ENCODE measurements at regions not wholly inside any gene's neighbourhood (a gene's known extent, or its start where the extent isn't known, plus 50 kb on each side); places are given as distances from the start of the nearest gene placed in this dataset.

- ATAC-seq (no peak), DNase-seq (ENCODE audit: low spot score) (no peak)
- Histone ChIP-seq H3K36me3 (ENCODE audit: insufficient read depth) (no peaks in the 10 kb centered on the region; the same call in 1 of the 2 replicates), H3K4me1 (ENCODE audit: insufficient read depth) (no peaks in the 10 kb centered on the region), H4K20me1 (replicated peaks; ENCODE audit: insufficient read depth) (no peaks in the 10 kb centered on the region), H3F3A (replicated peaks; ENCODE audit: low read depth) (no peaks in the 10 kb centered on the region), H3K4me2 (no peak overlapping the region), H3K79me2 (replicated peaks; ENCODE audit: insufficient read depth) (no peaks in the 10 kb centered on the region), H3K4me3 (no peak overlapping the region), H3K9me2 (ENCODE audit: insufficient read depth) (no peaks in the 10 kb centered on the region), H3K27ac (ENCODE audit: low read depth) (no peak overlapping the region), H3K27me3 (ENCODE audit: insufficient read depth) (no peaks in the 10 kb centered on the region), H2AFZ (no peak overlapping the region)
- peaks cover 6% of the 10 kb centered on the region for H3K36me3 Mint-ChIP-seq (ENCODE audit: low read depth)
- H3K9me3 Mint-ChIP-seq: peaks cover 26% of the 10 kb centered on the region; the same call in 2 of the 3 replicates
- H3K27ac Mint-ChIP-seq: no peak overlapping the region
- H3K4me3 Mint-ChIP-seq: no peak overlapping the region
- no peaks in the 10 kb centered on the region for H3K27me3 Mint-ChIP-seq (ENCODE audit: insufficient read depth, low read depth, poor library complexity)
- no peak for TF ChIP-seq JUNB (IDR thresholded peaks at IDR 0.05; ENCODE audit: unreplicated experiment)
- TF ChIP-seq REST (IDR thresholded peaks at IDR 0.05; ENCODE audit: unreplicated experiment): no peak
- TF ChIP-seq, protein P1, sequence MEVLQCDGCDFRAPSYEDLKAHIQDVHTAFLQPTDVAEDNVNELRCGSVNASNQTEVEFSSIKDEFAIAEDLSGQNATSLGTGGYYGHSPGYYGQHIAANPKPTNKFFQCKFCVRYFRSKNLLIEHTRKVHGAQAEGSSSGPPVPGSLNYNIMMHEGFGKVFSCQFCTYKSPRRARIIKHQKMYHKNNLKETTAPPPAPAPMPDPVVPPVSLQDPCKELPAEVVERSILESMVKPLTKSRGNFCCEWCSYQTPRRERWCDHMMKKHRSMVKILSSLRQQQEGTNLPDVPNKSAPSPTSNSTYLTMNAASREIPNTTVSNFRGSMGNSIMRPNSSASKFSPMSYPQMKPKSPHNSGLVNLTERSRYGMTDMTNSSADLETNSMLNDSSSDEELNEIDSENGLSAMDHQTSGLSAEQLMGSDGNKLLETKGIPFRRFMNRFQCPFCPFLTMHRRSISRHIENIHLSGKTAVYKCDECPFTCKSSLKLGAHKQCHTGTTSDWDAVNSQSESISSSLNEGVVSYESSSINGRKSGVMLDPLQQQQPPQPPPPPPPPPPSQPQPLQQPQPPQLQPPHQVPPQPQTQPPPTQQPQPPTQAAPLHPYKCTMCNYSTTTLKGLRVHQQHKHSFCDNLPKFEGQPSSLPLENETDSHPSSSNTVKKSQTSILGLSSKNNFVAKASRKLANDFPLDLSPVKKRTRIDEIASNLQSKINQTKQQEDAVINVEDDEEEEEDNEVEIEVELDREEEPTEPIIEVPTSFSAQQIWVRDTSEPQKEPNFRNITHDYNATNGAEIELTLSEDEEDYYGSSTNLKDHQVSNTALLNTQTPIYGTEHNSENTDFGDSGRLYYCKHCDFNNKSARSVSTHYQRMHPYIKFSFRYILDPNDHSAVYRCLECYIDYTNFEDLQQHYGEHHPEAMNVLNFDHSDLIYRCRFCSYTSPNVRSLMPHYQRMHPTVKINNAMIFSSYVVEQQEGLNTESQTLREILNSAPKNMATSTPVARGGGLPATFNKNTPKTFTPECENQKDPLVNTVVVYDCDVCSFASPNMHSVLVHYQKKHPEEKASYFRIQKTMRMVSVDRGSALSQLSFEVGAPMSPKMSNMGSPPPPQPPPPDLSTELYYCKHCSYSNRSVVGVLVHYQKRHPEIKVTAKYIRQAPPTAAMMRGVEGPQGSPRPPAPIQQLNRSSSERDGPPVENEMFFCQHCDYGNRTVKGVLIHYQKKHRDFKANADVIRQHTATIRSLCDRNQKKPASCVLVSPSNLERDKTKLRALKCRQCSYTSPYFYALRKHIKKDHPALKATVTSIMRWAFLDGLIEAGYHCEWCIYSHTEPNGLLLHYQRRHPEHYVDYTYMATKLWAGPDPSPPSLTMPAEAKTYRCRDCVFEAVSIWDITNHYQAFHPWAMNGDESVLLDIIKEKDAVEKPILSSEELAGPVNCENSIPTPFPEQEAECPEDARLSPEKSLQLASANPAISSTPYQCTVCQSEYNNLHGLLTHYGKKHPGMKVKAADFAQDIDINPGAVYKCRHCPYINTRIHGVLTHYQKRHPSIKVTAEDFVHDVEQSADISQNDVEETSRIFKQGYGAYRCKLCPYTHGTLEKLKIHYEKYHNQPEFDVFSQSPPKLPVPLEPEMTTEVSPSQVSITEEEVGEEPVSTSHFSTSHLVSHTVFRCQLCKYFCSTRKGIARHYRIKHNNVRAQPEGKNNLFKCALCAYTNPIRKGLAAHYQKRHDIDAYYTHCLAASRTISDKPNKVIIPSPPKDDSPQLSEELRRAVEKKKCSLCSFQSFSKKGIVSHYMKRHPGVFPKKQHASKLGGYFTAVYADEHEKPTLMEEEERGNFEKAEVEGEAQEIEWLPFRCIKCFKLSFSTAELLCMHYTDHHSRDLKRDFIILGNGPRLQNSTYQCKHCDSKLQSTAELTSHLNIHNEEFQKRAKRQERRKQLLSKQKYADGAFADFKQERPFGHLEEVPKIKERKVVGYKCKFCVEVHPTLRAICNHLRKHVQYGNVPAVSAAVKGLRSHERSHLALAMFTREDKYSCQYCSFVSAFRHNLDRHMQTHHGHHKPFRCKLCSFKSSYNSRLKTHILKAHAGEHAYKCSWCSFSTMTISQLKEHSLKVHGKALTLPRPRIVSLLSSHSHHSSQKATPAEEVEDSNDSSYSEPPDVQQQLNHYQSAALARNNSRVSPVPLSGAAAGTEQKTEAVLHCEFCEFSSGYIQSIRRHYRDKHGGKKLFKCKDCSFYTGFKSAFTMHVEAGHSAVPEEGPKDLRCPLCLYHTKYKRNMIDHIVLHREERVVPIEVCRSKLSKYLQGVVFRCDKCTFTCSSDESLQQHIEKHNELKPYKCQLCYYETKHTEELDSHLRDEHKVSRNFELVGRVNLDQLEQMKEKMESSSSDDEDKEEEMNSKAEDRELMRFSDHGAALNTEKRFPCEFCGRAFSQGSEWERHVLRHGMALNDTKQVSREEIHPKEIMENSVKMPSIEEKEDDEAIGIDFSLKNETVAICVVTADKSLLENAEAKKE (CRISPR knock-in tag; IDR thresholded peaks at IDR 0.05): no peak
- TF ChIP-seq, protein P2, sequence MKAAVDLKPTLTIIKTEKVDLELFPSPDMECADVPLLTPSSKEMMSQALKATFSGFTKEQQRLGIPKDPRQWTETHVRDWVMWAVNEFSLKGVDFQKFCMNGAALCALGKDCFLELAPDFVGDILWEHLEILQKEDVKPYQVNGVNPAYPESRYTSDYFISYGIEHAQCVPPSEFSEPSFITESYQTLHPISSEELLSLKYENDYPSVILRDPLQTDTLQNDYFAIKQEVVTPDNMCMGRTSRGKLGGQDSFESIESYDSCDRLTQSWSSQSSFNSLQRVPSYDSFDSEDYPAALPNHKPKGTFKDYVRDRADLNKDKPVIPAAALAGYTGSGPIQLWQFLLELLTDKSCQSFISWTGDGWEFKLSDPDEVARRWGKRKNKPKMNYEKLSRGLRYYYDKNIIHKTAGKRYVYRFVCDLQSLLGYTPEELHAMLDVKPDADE (IDR thresholded peaks at IDR 0.05): no peak
- no peaks in the 10 kb centered on the region for H3K4me1 Mint-ChIP-seq
Measured at GRCh38 chr2:13638181-13638580, 921.4 kb downstream of the TRIB2 start.
